ENCODE measurements at regions not wholly inside any gene's neighbourhood (a gene's known extent, or its start where the extent isn't known, plus 50 kb on each side); places are given as distances from the start of the nearest gene placed in this dataset.

DNA sequence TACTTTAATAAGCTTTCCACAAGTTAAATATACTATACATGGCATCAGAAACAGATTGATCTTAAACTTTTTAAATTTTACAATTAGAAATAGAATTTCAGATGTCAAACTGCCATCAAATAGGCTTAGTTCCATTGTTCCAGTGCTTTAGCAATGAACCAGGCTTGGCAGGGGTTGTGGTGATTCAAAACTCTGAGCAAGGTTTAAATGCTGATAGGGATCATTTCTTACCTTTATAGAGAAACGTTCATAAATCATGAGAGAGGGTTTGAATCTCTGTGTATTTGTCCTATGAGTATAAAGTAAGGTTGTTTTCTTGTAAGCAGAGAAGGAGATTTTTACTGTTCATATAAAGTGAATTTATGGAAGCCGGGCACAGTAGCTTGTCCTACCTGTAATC is 794.5 kb upstream of the TBX3 start:
- TF ChIP-seq EZH2 (IDR thresholded peaks at IDR 0.05): no peak
- no peak for TF ChIP-seq CTCF (IDR thresholded peaks at IDR 0.05 in 2 of 3, conservative IDR thresholded peaks at IDR 0.05 in 1 of 3; ENCODE audit: borderline replicate concordance in 1 of 3, insufficient read depth in 1 of 3, low read depth in 2 of 3, low read length in 2 of 3)
- TF ChIP-seq EZH2phosphoT487 (IDR thresholded peaks at IDR 0.05; ENCODE audit: borderline replicate concordance): no peak
- no peak for TF ChIP-seq SRF (IDR thresholded peaks at IDR 0.05; ENCODE audit: low read depth)
- TF ChIP-seq POLR2AphosphoS5 (IDR thresholded peaks at IDR 0.05; ENCODE audit: low read depth, low read length): no peak
- TF ChIP-seq, protein P1, sequence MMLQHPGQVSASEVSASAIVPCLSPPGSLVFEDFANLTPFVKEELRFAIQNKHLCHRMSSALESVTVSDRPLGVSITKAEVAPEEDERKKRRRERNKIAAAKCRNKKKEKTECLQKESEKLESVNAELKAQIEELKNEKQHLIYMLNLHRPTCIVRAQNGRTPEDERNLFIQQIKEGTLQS (IDR thresholded peaks at IDR 0.05): no peak
- no peak for TF ChIP-seq POLR2A (IDR thresholded peaks at IDR 0.05; ENCODE audit: borderline replicate concordance, extremely low read depth, insufficient read depth, insufficient read length)
- TF ChIP-seq CEBPB (IDR thresholded peaks at IDR 0.05; ENCODE audit: low read depth): no peak
- no peak for TF ChIP-seq JUND (IDR thresholded peaks at IDR 0.05)

All from HCT116 (cell line).